ENCODE measurements at regions not wholly inside any gene's neighbourhood (a gene's known extent, or its start where the extent isn't known, plus 50 kb on each side); places are given as distances from the start of the nearest gene placed in this dataset.
"Not testable (repeated sequence)": the region's sequence is repeated elsewhere in the genome, so short reads cannot be mapped to it uniquely, and the experiment has no call there.

GRCh38 chr9:7467186-7467585, 332.4 kb downstream of the DMAC1 start:
- no peak for DNase-seq (ENCODE audit: low read depth)

- no peak for DNase-seq (ENCODE audit: low read depth)
Observed at GRCh38 chr9:7461791-7462190, 337.8 kb downstream of the DMAC1 start.

GRCh38 chr9:7456793-7457530, 342.6 kb downstream of the DMAC1 start:
- no peak for DNase-seq (ENCODE audit: low read depth)

GRCh38 chr9:7456377-7456776, 343.2 kb downstream of the DMAC1 start:
- DNase-seq (ENCODE audit: low read depth) = no peak

- no peak for DNase-seq (ENCODE audit: low read depth)
Observed at GRCh38 chr9:7454624-7455023, 345.0 kb downstream of the DMAC1 start.

GRCh38 chr9:7452378-7452777, 347.2 kb downstream of the DMAC1 start:
- no peak for DNase-seq (ENCODE audit: low read depth)

GRCh38 chr9:7451062-7451461, 348.5 kb downstream of the DMAC1 start:
- DNase-seq (ENCODE audit: low read depth) = no peak

- DNase-seq (ENCODE audit: low read depth) = no peak
Observed at GRCh38 chr9:7443541-7443940, 356.0 kb downstream of the DMAC1 start.

GRCh38 chr9:7439355-7439995, 360.1 kb downstream of the DMAC1 start:
- DNase-seq (ENCODE audit: low read depth) = no peak

GRCh38 chr9:7436754-7437153, 362.8 kb downstream of the DMAC1 start:
- no peak for DNase-seq (ENCODE audit: low read depth)

- no peak for DNase-seq (ENCODE audit: low read depth)
Observed at GRCh38 chr9:7433508-7434292, 365.9 kb downstream of the DMAC1 start.

- no peak for DNase-seq (ENCODE audit: low read depth)
Observed at GRCh38 chr9:7432989-7433388, 366.6 kb downstream of the DMAC1 start.

GRCh38 chr9:7417397-7417796, 382.2 kb downstream of the DMAC1 start:
- not testable (repeated sequence) for DNase-seq (ENCODE audit: low read depth)

- DNase-seq (ENCODE audit: low read depth) = no peak
Observed at GRCh38 chr9:7415836-7416235, 383.7 kb downstream of the DMAC1 start.

GRCh38 chr9:7408845-7409244, 390.7 kb downstream of the DMAC1 start:
- no peak for DNase-seq (ENCODE audit: low read depth)

GRCh38 chr9:7407246-7407645, 392.3 kb downstream of the DMAC1 start:
- no peak for DNase-seq (ENCODE audit: low read depth)

GRCh38 chr9:7405924-7406604, 393.5 kb downstream of the DMAC1 start:
- no peak for DNase-seq (ENCODE audit: low read depth)

- no peak for DNase-seq (ENCODE audit: low read depth)
Observed at GRCh38 chr9:7403839-7404487, 395.6 kb downstream of the DMAC1 start.

GRCh38 chr9:7403028-7403389, 396.6 kb downstream of the DMAC1 start:
- no peak for DNase-seq (ENCODE audit: low read depth)

- no peak for DNase-seq (ENCODE audit: low read depth)
Observed at GRCh38 chr9:7402334-7403027, 397.1 kb downstream of the DMAC1 start.

GRCh38 chr9:7401116-7401515, 398.5 kb downstream of the DMAC1 start:
- DNase-seq (ENCODE audit: low read depth) = no peak

Data from activated T-helper 9 cell treated with anti-CD3 and anti-CD28 coated beads, Interleukin-2, amount 50 U/mL, for 16 hours (primary cell).